ENCODE measurements at regions not wholly inside any gene's neighbourhood (a gene's known extent, or its start where the extent isn't known, plus 50 kb on each side); places are given as distances from the start of the nearest gene placed in this dataset.

- ChIA-PET CTCF (no interaction called here), POLR2A (no interaction called here)
- TF ChIP-seq, protein P1, sequence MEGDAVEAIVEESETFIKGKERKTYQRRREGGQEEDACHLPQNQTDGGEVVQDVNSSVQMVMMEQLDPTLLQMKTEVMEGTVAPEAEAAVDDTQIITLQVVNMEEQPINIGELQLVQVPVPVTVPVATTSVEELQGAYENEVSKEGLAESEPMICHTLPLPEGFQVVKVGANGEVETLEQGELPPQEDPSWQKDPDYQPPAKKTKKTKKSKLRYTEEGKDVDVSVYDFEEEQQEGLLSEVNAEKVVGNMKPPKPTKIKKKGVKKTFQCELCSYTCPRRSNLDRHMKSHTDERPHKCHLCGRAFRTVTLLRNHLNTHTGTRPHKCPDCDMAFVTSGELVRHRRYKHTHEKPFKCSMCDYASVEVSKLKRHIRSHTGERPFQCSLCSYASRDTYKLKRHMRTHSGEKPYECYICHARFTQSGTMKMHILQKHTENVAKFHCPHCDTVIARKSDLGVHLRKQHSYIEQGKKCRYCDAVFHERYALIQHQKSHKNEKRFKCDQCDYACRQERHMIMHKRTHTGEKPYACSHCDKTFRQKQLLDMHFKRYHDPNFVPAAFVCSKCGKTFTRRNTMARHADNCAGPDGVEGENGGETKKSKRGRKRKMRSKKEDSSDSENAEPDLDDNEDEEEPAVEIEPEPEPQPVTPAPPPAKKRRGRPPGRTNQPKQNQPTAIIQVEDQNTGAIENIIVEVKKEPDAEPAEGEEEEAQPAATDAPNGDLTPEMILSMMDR (IDR thresholded peaks at IDR 0.05; ENCODE audit: control extremely low read depth, extremely low read depth, low read depth, missing control alignments): no peak
- DNase-seq (ENCODE audit: extremely low spot score): no peak
Observed at GRCh38 chr2:2919026-2919425, 458.6 kb downstream of the EIPR1 start.

DNA sequence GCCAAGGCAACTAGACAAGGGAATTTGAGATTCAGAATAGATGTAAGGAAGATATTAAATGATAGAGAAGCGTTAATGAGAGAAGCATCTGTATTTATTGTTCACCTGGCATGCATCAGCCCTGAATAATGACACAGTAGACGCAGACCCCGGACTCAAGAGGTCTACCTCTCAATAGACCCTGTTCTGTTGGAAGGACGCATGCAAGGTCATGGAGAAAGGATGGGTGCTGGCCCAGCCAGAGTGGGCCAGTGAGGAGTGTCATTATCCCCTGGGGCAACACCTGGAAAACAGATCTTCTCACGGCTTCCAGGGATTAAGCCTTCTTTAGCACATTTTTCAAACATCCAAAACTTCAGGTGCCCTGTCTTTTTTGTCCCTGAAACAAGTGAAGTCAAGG is 461.0 kb downstream of the EIPR1 start:
- POLR2A ChIA-PET: no interaction called here
- TF ChIP-seq, protein P1 (IDR thresholded peaks at IDR 0.05; ENCODE audit: control extremely low read depth, extremely low read depth, low read depth, missing control alignments): no peak
- no peak for DNase-seq (ENCODE audit: extremely low spot score)
- CTCF ChIA-PET: no interaction called here

DNA sequence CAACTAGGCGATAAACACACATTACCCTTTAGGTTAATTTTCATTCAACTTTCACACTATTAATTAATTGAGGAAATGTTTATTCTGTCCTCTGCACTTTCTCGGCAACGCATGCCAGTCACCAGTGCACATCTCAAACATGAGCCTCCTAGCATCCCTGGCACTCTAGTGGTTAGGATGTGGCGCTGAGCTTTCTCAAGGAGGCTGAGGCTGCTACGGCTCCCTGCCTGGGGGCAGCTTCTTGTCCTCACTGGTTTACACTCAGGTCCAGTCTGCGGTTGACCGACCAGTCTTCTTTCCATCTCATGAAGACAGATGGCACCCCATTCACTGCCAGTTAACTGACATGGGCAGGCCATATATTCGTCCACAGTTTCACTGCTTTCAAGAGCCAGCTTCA is 463.4 kb downstream of the EIPR1 start:
- CTCF ChIA-PET: interaction anchor here (1.0 kb wide), 1 partner anchor 14 kb away, joined by 3 read pairs; no protein-coding TSS in a partner anchor
- POLR2A ChIA-PET: no interaction called here
- TF ChIP-seq, protein P1 (IDR thresholded peaks at IDR 0.05; ENCODE audit: control extremely low read depth, extremely low read depth, low read depth, missing control alignments): no peak
- no peak for DNase-seq (ENCODE audit: extremely low spot score)

GRCh38 chr2:2913601-2914120 is 464.0 kb downstream of the EIPR1 start:
- DNase-seq (ENCODE audit: extremely low spot score): no peak
- POLR2A ChIA-PET: no interaction called here
- TF ChIP-seq, protein P1 (IDR thresholded peaks at IDR 0.05; ENCODE audit: control extremely low read depth, extremely low read depth, low read depth, missing control alignments): no peak
- CTCF ChIA-PET: no interaction called here

GRCh38 chr2:2912731-2913130 is 464.9 kb downstream of the EIPR1 start:
- ChIA-PET CTCF (no interaction called here), POLR2A (no interaction called here)
- no peak for DNase-seq (ENCODE audit: extremely low spot score)
- TF ChIP-seq, protein P1 (IDR thresholded peaks at IDR 0.05; ENCODE audit: control extremely low read depth, extremely low read depth, low read depth, missing control alignments): no peak

DNA sequence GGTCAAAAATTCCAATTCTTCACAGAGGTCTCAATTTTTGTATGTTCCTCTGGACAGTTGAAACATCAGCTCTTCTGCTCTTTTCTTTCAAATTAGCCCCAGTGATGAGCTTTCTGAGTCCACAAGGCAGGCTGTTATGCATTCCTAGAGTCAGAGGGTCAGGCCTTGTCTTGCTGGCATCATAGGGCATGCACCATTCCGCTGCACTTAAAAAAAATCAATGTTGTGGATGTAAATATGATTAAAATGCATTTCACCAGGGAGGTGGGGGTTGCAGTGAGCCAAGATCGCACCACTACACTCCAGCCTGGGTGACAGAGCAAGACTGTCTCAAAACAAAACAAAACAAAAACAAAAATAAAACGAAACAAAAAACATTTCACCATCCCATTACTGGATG is 465.3 kb downstream of the EIPR1 start:
- POLR2A ChIA-PET: no interaction called here
- no peak for DNase-seq (ENCODE audit: extremely low spot score)
- CTCF ChIA-PET: no interaction called here
- TF ChIP-seq, protein P1 (IDR thresholded peaks at IDR 0.05; ENCODE audit: control extremely low read depth, extremely low read depth, low read depth, missing control alignments): no peak

- ChIA-PET CTCF (interaction anchor here (0.7 to 0.9 kb wide), 2 partner anchors 11 to 20 kb away, joined by 3 read pairs; no protein-coding TSS in a partner anchor), POLR2A (no interaction called here)
- no peak for DNase-seq (ENCODE audit: extremely low spot score)
- TF ChIP-seq, protein P1 (IDR thresholded peaks at IDR 0.05; ENCODE audit: control extremely low read depth, extremely low read depth, low read depth, missing control alignments): no peak
Observed at GRCh38 chr2:2910259-2910658, 467.4 kb downstream of the EIPR1 start.
